Kasumi-1 (cell line): ENCODE measurements at regions not wholly inside any gene's neighbourhood (a gene's known extent, or its start where the extent isn't known, plus 50 kb on each side); places are given as distances from the start of the nearest gene placed in this dataset.

Source experiments
- DNase-seq, 2 experiments: peaks; one replicate each; lab custom pipeline; 2025; lab: John Stamatoyannopoulos, UW

- DNase-seq: no peak
Observed at GRCh38 chr1:39107341-39108290, 81.5 kb downstream of the NDUFS5 start.

GRCh38 chr1:39109644-39110043, 83.5 kb downstream of the NDUFS5 start:
- no peak for DNase-seq

GRCh38 chr1:39110325-39110851, 84.2 kb downstream of the NDUFS5 start:
- DNase-seq: no peak

GRCh38 chr1:39110882-39111281, 84.7 kb downstream of the NDUFS5 start:
- no peak for DNase-seq

GRCh38 chr1:39113109-39113743, 87.1 kb downstream of the NDUFS5 start:
- no peak for DNase-seq

GRCh38 chr1:39115271-39116110, 89.0 kb upstream of the MACF1 start:
- no peak for DNase-seq

- no peak for DNase-seq
Observed at GRCh38 chr1:39116116-39116607, 88.3 kb upstream of the MACF1 start.

- no peak for DNase-seq
Observed at GRCh38 chr1:39116860-39117728, 87.4 kb upstream of the MACF1 start.

GRCh38 chr1:39117899-39118450, 86.5 kb upstream of the MACF1 start:
- DNase-seq: no peak

GRCh38 chr1:39122056-39122455, 82.4 kb upstream of the MACF1 start:
- DNase-seq: no peak

GRCh38 chr1:39124282-39124681, 80.2 kb upstream of the MACF1 start:
- DNase-seq: no peak

GRCh38 chr1:39127513-39127912, 77.0 kb upstream of the MACF1 start:
- no peak for DNase-seq

- DNase-seq: no peak
Observed at GRCh38 chr1:39128126-39128525, 76.4 kb upstream of the MACF1 start.

- DNase-seq: no peak
Observed at GRCh38 chr1:39128959-39129358, 75.5 kb upstream of the MACF1 start.

GRCh38 chr1:39129514-39129913, 75.0 kb upstream of the MACF1 start:
- DNase-seq: peak; percentile 7 to 13

- DNase-seq: peak; percentile 26 to 37
Observed at GRCh38 chr1:39130325-39130724, 74.2 kb upstream of the MACF1 start.

GRCh38 chr1:39131940-39132339, 72.6 kb upstream of the MACF1 start:
- no peak for DNase-seq

GRCh38 chr1:39132505-39133339, 71.8 kb upstream of the MACF1 start:
- DNase-seq: no peak

- no peak for DNase-seq
Observed at GRCh38 chr1:39133340-39133684, 71.2 kb upstream of the MACF1 start.
